ENCODE measurements at regions not wholly inside any gene's neighbourhood (a gene's known extent, or its start where the extent isn't known, plus 50 kb on each side); places are given as distances from the start of the nearest gene placed in this dataset.
"Not testable (repeated sequence)": the region's sequence is repeated elsewhere in the genome, so short reads cannot be mapped to it uniquely, and the experiment has no call there.

GRCh38 chr2:193891023-193891422 is 1696.3 kb upstream of the TMEFF2 start:
- no peak for DNase-seq

GRCh38 chr2:193885419-193885818 is 1690.7 kb upstream of the TMEFF2 start:
- no peak for DNase-seq

- DNase-seq = no peak
Measured at GRCh38 chr2:193883820-193884219, 1689.1 kb upstream of the TMEFF2 start.

GRCh38 chr2:193876980-193877379 is 1682.2 kb upstream of the TMEFF2 start:
- DNase-seq = no peak

- no peak for DNase-seq
Measured at GRCh38 chr2:193869564-193869963, 1674.8 kb upstream of the TMEFF2 start.

GRCh38 chr2:193868833-193869232 is 1674.1 kb upstream of the TMEFF2 start:
- DNase-seq = no peak

GRCh38 chr2:193868132-193868531 is 1673.4 kb upstream of the TMEFF2 start:
- DNase-seq = no peak

- no peak for DNase-seq
Measured at GRCh38 chr2:193867454-193867853, 1672.7 kb upstream of the TMEFF2 start.

GRCh38 chr2:193861557-193861956 is 1666.8 kb upstream of the TMEFF2 start:
- no peak for DNase-seq

- DNase-seq = no peak
Measured at GRCh38 chr2:193847991-193848390, 1653.3 kb upstream of the TMEFF2 start.

GRCh38 chr2:193847130-193847529 is 1652.4 kb upstream of the TMEFF2 start:
- DNase-seq = no peak

GRCh38 chr2:193845604-193846003 is 1650.9 kb upstream of the TMEFF2 start:
- no peak for DNase-seq

GRCh38 chr2:193843675-193844074 is 1648.9 kb upstream of the TMEFF2 start:
- DNase-seq = no peak

GRCh38 chr2:193841384-193842150 is 1646.8 kb upstream of the TMEFF2 start:
- DNase-seq = no peak

GRCh38 chr2:193837111-193837738 is 1642.5 kb upstream of the TMEFF2 start:
- no peak for DNase-seq

GRCh38 chr2:193836424-193837006 is 1641.8 kb upstream of the TMEFF2 start:
- not testable (repeated sequence) for DNase-seq

- not testable (repeated sequence) for DNase-seq
Measured at GRCh38 chr2:193833895-193834294, 1639.2 kb upstream of the TMEFF2 start.

GRCh38 chr2:193824474-193824873 is 1629.7 kb upstream of the TMEFF2 start:
- no peak for DNase-seq

GRCh38 chr2:193818801-193819499 is 1624.2 kb upstream of the TMEFF2 start:
- no peak for DNase-seq

GRCh38 chr2:193816008-193816407 is 1621.3 kb upstream of the TMEFF2 start:
- no peak for DNase-seq

- DNase-seq = no peak
Measured at GRCh38 chr2:193810533-193810932, 1615.8 kb upstream of the TMEFF2 start.

- no peak for DNase-seq
Measured at GRCh38 chr2:193808877-193809276, 1614.1 kb upstream of the TMEFF2 start.

- DNase-seq = no peak
Measured at GRCh38 chr2:193806088-193806774, 1611.5 kb upstream of the TMEFF2 start.
